Tibial artery (tissue), 4 donors: ENCODE measurements at regions not wholly inside any gene's neighbourhood (a gene's known extent, or its start where the extent isn't known, plus 50 kb on each side); places are given as distances from the start of the nearest gene placed in this dataset.
"Not testable (repeated sequence)": the region's sequence is repeated elsewhere in the genome, so short reads cannot be mapped to it uniquely, and the experiment has no call there.

Source experiments
- DNase-seq, 2 donors: peaks; one replicate each; pipeline ENCODE4 v3.0.0-alpha.2; 2019
- H3K27ac ChIP-seq, 2 donors: fragments of 200-600 bp; sonication (generic) in 1 of 2; 1 replicate in 1 of 2; 2 replicates in 1 of 2; pipeline ENCODE4 v1.5.1; 2018 to 2019; ENCODE audit warnings: mild to moderate bottlenecking in 1 of 2
- H3K27me3 ChIP-seq, 2 donors: fragments of 200-600 bp; sonication (generic) in 1 of 2; one replicate each; pipeline versions ENCODE4 v1.5.1 to v1.6.0; 2016 to 2019
- H3K36me3 ChIP-seq, 3 donors: fragments of 200-600 bp; sonication (generic) in 2 of 3; one replicate each; pipeline ENCODE4 v1.5.1; 2016 to 2019; ENCODE audit warnings: mild to moderate bottlenecking in 2 of 3
- H3K4me1 ChIP-seq, 4 donors: fragments of 200-600 bp; sonication (generic) in 2 of 4; 1 replicate in 3 of 4; 2 replicates in 1 of 4; pipeline ENCODE4 v1.5.1; 2016 to 2019
- H3K4me3 ChIP-seq, 2 donors: fragments of 200-600 bp; sonication (generic) in 1 of 2; 1 replicate in 1 of 2; 2 replicates in 1 of 2; pipeline ENCODE4 v1.5.1; 2018 to 2019; ENCODE audit warnings: mild to moderate bottlenecking in 2 of 2
- H3K9me3 ChIP-seq, 3 donors: fragments of 200-600 bp; sonication (generic) in 1 of 3; one replicate each; pipeline ENCODE4 v1.5.1; 2016 to 2019
- intact Hi-C: fragments of 100-400 bp; cut with DNase I; formaldehyde crosslinking; loops from one replicate; pipeline ENCODE4 v1.15.0; 2023; ENCODE audit warnings: low total_unique reads
- TF ChIP-seq, protein P1 (sequence below), 2 experiments: fragments of 200-600 bp in 1 of 2; fragments of 450-650 bp in 1 of 2; IDR thresholded peaks; one replicate each; pipeline ENCODE4 v1.5.1; 2017 to 2019; ENCODE audit warnings: antibody characterized with exemption in 2 of 2, mild to moderate bottlenecking in 1 of 2, moderate library complexity in 1 of 2

- intact Hi-C loops: no loop called here
- Histone ChIP-seq H3K4me3 (no peak overlapping the region), H3K4me1 (no peaks in the 10 kb centered on the region), H3K27me3 (no peaks in the 10 kb centered on the region), H3K9me3 (no peaks in the 10 kb centered on the region), H3K27ac (no peak overlapping the region), H3K36me3 (no peaks in the 10 kb centered on the region)
- TF ChIP-seq, protein P1, sequence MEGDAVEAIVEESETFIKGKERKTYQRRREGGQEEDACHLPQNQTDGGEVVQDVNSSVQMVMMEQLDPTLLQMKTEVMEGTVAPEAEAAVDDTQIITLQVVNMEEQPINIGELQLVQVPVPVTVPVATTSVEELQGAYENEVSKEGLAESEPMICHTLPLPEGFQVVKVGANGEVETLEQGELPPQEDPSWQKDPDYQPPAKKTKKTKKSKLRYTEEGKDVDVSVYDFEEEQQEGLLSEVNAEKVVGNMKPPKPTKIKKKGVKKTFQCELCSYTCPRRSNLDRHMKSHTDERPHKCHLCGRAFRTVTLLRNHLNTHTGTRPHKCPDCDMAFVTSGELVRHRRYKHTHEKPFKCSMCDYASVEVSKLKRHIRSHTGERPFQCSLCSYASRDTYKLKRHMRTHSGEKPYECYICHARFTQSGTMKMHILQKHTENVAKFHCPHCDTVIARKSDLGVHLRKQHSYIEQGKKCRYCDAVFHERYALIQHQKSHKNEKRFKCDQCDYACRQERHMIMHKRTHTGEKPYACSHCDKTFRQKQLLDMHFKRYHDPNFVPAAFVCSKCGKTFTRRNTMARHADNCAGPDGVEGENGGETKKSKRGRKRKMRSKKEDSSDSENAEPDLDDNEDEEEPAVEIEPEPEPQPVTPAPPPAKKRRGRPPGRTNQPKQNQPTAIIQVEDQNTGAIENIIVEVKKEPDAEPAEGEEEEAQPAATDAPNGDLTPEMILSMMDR (IDR thresholded peaks at IDR 0.05): no peak
- no peak for DNase-seq
Measured at GRCh38 chr13:90839061-90839460, 508.4 kb upstream of the MIR17HG start.

GRCh38 chr13:90846936-90847335, 500.6 kb upstream of the MIR17HG start:
- H3K27ac ChIP-seq: no peak overlapping the region
- H3K9me3 ChIP-seq: no peaks in the 10 kb centered on the region
- no peaks in the 10 kb centered on the region for H3K36me3 ChIP-seq
- no peaks in the 10 kb centered on the region for H3K4me1 ChIP-seq
- intact Hi-C loops: no loop called here
- no peak overlapping the region for H3K4me3 ChIP-seq
- H3K27me3 ChIP-seq: no peaks in the 10 kb centered on the region
- TF ChIP-seq, protein P1 (IDR thresholded peaks at IDR 0.05): no peak
- DNase-seq: no peak

- DNase-seq, H3K36me3 ChIP-seq, H3K27me3 ChIP-seq, H3K4me3 ChIP-seq, H3K27ac ChIP-seq, intact Hi-C loops, H3K4me1 ChIP-seq, H3K9me3 ChIP-seq: not testable (repeated sequence)
Measured at GRCh38 chr13:90853666-90854065, 493.8 kb upstream of the MIR17HG start.

GRCh38 chr13:90857921-90858320, 489.6 kb upstream of the MIR17HG start:
- no peak overlapping the region for H3K27ac ChIP-seq

DNA sequence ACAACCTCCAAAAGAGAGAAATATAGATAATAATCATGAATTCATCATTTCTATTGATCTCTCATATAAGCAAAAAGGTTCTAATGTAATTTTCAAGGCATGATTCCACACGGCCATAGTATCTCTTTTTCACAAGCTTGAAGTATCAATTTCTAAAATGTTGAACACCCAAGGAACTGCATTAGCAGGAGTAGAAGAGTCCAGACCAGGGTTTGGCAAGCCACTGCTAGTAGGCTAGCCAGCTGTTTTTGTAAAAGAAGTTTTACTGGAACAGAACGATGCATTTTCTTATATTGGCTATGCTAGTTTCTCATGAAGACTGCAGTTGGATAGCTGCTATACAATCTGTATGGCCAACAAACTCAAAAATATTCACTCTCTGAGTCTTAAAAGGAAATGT, 481.5 kb upstream of the MIR17HG start:
- no peaks in the 10 kb centered on the region for H3K9me3 ChIP-seq
- H3K4me3 ChIP-seq: no peak overlapping the region
- no peaks in the 10 kb centered on the region for H3K36me3 ChIP-seq
- no peaks in the 10 kb centered on the region for H3K27me3 ChIP-seq
- no peak overlapping the region for H3K27ac ChIP-seq
- DNase-seq: no peak
- intact Hi-C loops: no loop called here
- TF ChIP-seq, protein P1 (IDR thresholded peaks at IDR 0.05): no peak
- no peaks in the 10 kb centered on the region for H3K4me1 ChIP-seq

More at GRCh38 chr13:90857921-90858320, 489.6 kb upstream of the MIR17HG start:
- no peaks in the 10 kb centered on the region for H3K4me1 ChIP-seq
- no peak overlapping the region for H3K4me3 ChIP-seq
- no peak for DNase-seq
- H3K27me3 ChIP-seq: no peaks in the 10 kb centered on the region
- intact Hi-C loops: no loop called here
- H3K36me3 ChIP-seq: no peaks in the 10 kb centered on the region
- TF ChIP-seq, protein P1 (IDR thresholded peaks at IDR 0.05): no peak
- H3K9me3 ChIP-seq: no peaks in the 10 kb centered on the region

GRCh38 chr13:90867336-90867683, 480.2 kb upstream of the MIR17HG start:
- no peak overlapping the region for H3K4me3 ChIP-seq
- no peaks in the 10 kb centered on the region for H3K4me1 ChIP-seq
- TF ChIP-seq, protein P1 (IDR thresholded peaks at IDR 0.05): peak; percentile 50 to 59
- H3K27me3 ChIP-seq: no peaks in the 10 kb centered on the region
- H3K27ac ChIP-seq: no peak overlapping the region
- H3K36me3 ChIP-seq: no peaks in the 10 kb centered on the region
- DNase-seq: peak; percentile 63 to 77
- intact Hi-C loops: no loop called here
- no peaks in the 10 kb centered on the region for H3K9me3 ChIP-seq
